DMS53 treated with DMSO at 0.1 percent for 48 hours (cell line): ENCODE measurements at regions not wholly inside any gene's neighbourhood (a gene's known extent, or its start where the extent isn't known, plus 50 kb on each side); places are given as distances from the start of the nearest gene placed in this dataset.

Experiments
- DNase-seq: peaks from one replicate; lab custom pipeline; 2025; ENCODE audit not compliant: unreplicated experiment; lab: John Stamatoyannopoulos, UW

- DNase-seq: no peak
Observed at GRCh38 chr19:29323021-29323430, 110.1 kb upstream of the UQCRFS1 start.

- no peak for DNase-seq
Observed at GRCh38 chr19:29323440-29324290, 110.7 kb upstream of the UQCRFS1 start.

GRCh38 chr19:29324291-29324680 is 111.3 kb upstream of the UQCRFS1 start:
- no peak for DNase-seq

- DNase-seq: no peak
Observed at GRCh38 chr19:29324717-29325116, 111.8 kb upstream of the UQCRFS1 start.

GRCh38 chr19:29325241-29325975 is 112.5 kb upstream of the UQCRFS1 start:
- DNase-seq: no peak

- DNase-seq: no peak
Observed at GRCh38 chr19:29326351-29326750, 113.4 kb upstream of the UQCRFS1 start.

- DNase-seq: no peak
Observed at GRCh38 chr19:29326849-29327840, 114.2 kb upstream of the UQCRFS1 start.

- DNase-seq: no peak
Observed at GRCh38 chr19:29328586-29328985, 115.6 kb upstream of the UQCRFS1 start.

- DNase-seq: no peak
Observed at GRCh38 chr19:29329460-29330134, 116.6 kb upstream of the UQCRFS1 start.

- no peak for DNase-seq
Observed at GRCh38 chr19:29336425-29336824, 123.5 kb upstream of the UQCRFS1 start.

- no peak for DNase-seq
Observed at GRCh38 chr19:29337029-29337428, 124.1 kb upstream of the UQCRFS1 start.

- no peak for DNase-seq
Observed at GRCh38 chr19:29338480-29338879, 125.5 kb upstream of the UQCRFS1 start.

- DNase-seq: no peak
Observed at GRCh38 chr19:29342721-29343120, 129.8 kb upstream of the UQCRFS1 start.

- DNase-seq: no peak
Observed at GRCh38 chr19:29364224-29364726, 151.3 kb upstream of the UQCRFS1 start.

GRCh38 chr19:29364999-29365398 is 152.0 kb upstream of the UQCRFS1 start:
- no peak for DNase-seq

GRCh38 chr19:29365836-29366417 is 153.0 kb upstream of the UQCRFS1 start:
- DNase-seq: no peak

GRCh38 chr19:29366757-29367156 is 153.8 kb upstream of the UQCRFS1 start:
- DNase-seq: no peak

GRCh38 chr19:29367791-29368222 is 154.9 kb upstream of the UQCRFS1 start:
- no peak for DNase-seq

- no peak for DNase-seq
Observed at GRCh38 chr19:29370276-29370675, 155.5 kb upstream of the VSTM2B start.
